Esophagus muscularis mucosa (tissue), 4 donors: ENCODE measurements at regions not wholly inside any gene's neighbourhood (a gene's known extent, or its start where the extent isn't known, plus 50 kb on each side); places are given as distances from the start of the nearest gene placed in this dataset.

Experiments used
- EP300 ChIP-seq: sonication (generic); formaldehyde crosslinking; IDR thresholded peaks from one replicate; pipeline ENCODE4 v1.6.1; 2017; ENCODE audit warnings: antibody characterized with exemption
- POLR2A ChIP-seq: fragments of 450-650 bp; IDR thresholded peaks from one replicate; pipeline ENCODE4 v1.6.1; 2017; ENCODE audit warnings: antibody characterized with exemption, moderate library complexity, mild to moderate bottlenecking, low read depth
- POLR2AphosphoS5 ChIP-seq, 2 donors: sonication (generic); formaldehyde crosslinking; IDR thresholded peaks; one replicate each; pipeline ENCODE4 v1.6.1; 2017; ENCODE audit warnings: antibody characterized with exemption in 2 of 2
- TF ChIP-seq, protein P1 (sequence below), 3 experiments: fragments of 200-600 bp in 2 of 3; fragments of 450-650 bp in 1 of 3; sonication (generic) in 2 of 3; IDR thresholded peaks; one replicate each; pipeline ENCODE4 v1.5.1; 2017 to 2019; ENCODE audit warnings: antibody characterized with exemption in 3 of 3, mild to moderate bottlenecking in 2 of 3, moderate library complexity in 1 of 3

DNA sequence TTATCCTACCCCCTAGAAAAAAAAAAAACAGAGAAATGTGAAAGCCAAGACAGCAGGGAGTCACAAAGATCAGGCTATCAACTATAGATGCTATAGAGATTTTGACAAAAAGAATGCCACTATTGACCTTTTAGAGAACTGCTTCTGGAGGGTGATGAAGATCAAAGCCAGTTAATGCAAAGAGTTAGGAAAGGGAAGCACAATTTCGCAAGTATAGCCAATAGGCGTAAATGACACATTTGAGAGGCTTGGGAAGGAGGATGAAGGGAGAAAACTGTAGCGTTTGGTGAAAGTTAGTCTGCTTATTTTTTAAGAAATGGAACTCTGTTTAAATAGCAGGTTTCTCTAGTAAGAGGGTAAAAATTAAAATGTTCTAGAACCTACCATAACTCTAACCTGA is 190.7 kb downstream of the DUSP6 start:
- no peak for TF ChIP-seq POLR2A
- TF ChIP-seq, protein P1, sequence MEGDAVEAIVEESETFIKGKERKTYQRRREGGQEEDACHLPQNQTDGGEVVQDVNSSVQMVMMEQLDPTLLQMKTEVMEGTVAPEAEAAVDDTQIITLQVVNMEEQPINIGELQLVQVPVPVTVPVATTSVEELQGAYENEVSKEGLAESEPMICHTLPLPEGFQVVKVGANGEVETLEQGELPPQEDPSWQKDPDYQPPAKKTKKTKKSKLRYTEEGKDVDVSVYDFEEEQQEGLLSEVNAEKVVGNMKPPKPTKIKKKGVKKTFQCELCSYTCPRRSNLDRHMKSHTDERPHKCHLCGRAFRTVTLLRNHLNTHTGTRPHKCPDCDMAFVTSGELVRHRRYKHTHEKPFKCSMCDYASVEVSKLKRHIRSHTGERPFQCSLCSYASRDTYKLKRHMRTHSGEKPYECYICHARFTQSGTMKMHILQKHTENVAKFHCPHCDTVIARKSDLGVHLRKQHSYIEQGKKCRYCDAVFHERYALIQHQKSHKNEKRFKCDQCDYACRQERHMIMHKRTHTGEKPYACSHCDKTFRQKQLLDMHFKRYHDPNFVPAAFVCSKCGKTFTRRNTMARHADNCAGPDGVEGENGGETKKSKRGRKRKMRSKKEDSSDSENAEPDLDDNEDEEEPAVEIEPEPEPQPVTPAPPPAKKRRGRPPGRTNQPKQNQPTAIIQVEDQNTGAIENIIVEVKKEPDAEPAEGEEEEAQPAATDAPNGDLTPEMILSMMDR (IDR thresholded peaks at IDR 0.05), result no peak
- no peak for TF ChIP-seq POLR2AphosphoS5 (IDR thresholded peaks at IDR 0.05)
- TF ChIP-seq EP300, result no peak
